GM18867 (cell line): ENCODE measurements at regions not wholly inside any gene's neighbourhood (a gene's known extent, or its start where the extent isn't known, plus 50 kb on each side); places are given as distances from the start of the nearest gene placed in this dataset.
A peak's percentile ranks its signal among the peaks of the same experiment; 100 is the strongest.
"Not testable (repeated sequence)": the region's sequence is repeated elsewhere in the genome, so short reads cannot be mapped to it uniquely, and the experiment has no call there.

ENCODE experiments used
- ATAC-seq: cut with Tn5 transposase; IDR thresholded peaks from one replicate; pipeline ENCODE4 v1.9.1; 2021; ENCODE audit warnings: mild to moderate bottlenecking, moderate library complexity; ENCODE audit not compliant: unreplicated experiment

DNA sequence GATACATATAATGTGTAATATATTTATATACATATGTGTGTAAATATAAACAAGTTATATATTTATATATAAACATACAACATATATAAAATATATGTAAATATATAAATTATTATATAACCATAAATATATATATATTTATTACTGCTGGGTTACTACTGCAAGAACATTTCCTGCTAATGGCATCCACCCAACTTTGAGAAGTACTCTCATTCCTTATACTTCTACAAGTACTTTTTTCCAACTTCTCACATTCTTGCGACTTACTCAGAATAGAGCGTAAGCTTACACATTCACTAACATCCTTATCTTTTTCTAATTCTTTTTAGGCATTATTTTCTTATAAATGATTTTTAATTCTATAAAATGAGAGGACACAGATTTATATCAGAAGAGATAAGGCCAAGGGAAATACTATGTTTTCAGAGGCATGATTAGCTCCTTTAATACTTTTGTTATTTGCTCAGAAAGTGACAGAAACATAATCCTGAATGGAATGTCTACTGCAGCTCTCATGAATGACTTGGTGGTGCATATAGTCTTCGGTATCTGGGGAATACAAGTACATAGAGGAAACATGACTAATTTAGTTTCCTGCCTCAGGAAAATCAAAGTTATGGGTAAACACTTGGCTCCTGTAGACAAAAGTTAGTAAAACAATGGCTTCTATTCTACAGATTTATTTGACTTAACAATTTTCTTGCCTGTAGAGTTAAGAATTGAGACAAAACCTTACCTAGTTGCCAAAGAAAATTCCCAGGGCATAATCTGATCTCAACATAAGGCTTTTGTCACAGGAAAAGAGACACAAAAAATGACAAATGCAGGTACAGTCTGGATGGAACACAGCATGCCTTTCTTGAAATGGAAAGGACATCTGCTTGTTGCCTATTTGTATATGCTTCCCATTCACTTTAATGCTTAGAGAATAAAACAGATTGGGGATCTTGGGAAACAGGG, 453.9 kb downstream of the SQOR start:
- no peak for ATAC-seq

DNA sequence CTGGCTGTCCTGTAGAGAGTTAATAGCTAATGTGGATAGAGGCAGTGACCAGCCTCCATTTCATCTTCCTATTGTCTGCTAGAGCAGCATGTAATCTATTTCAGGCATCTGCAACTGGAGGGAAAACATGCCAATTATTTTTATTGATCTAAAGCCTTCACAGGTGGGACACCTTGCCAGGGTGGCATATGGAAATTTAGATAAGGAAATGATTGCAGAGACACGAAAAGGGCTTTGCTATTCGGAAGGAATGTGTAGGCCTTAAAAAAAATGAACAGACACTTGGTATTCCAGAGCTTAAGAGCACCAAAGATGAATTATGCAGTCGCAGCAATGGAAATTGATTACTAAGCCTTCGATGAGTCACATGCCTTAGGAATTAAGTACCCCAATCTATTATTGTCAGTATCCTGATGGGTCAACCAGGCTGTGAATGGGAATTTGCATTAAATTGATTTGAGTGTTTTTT, 454.7 kb downstream of the SQOR start:
- ATAC-seq = no peak

DNA sequence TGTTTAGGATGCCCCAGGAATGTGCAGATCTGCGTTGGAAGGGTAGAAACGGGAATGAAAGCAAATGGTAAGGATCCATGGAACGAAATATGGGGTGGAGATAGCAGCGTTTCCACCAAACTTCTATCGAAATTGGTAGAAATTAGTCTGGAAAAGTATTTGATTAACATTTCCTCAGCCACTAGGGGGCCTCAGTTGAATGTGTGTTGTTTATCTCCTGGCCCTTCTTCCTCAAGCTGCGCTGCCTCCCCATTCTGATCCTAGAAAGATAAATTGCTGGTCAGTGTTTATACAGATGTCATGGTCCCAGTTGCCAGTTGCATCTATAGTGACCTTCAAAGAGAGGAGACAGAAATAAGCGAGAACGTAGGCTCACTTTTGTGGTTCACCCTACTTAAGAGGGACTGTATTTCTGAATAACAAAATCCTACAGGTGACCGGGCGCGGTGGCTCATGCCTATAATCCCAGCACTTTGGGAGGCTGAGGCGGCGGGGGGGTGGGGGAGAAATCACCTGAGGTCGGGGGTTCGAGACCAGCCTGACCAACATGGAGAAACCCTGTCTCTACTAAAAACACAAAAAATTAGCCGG, 457.1 kb downstream of the SQOR start:
- peak; percentile 45 for ATAC-seq

- not testable (repeated sequence) for ATAC-seq
Measured at GRCh38 chr15:46098006-46098405, 463.2 kb downstream of the SQOR start.

DNA sequence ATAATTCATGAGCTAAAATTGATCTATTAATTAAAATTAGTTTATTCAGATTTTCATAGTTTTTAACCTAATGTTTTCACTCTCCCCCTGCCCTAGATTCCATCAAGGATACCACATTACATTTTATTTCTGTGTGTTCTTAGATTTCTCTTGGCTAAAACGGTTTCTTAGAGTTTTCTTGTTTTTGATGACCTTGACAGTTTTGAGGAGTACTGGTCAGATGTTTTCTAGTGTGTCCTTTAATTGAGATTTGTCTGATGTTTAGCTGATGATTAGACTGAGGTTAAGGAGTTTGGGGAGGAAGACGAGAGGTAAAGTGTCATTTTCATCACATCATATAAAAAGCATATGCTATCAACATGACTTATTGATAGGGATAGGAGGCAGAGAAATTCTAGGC, 475.9 kb downstream of the SQOR start:
- ATAC-seq = no peak

GRCh38 chr15:46111730-46112129, 476.9 kb downstream of the SQOR start:
- ATAC-seq = no peak

- no peak for ATAC-seq
Measured at GRCh38 chr15:46117071-46117470, 482.2 kb downstream of the SQOR start.

DNA sequence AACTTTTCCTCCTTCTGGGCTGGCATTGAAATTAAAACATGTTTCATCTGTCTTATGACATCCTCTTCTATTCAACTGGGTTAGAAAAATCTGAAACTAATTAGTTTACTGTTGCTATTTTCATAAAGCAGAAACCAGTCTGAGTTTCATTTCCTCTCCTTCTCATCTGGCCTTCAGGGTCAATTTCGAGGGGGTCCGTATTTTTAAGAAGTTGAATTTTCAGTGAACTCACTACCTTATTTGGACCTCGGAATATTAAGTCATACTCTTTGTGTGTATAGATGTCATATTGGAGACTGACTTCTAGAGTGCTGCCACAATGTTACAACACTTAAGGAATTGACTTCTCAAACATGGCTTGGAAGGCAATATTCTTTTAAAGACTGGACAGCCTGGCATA, 485.9 kb downstream of the SQOR start:
- no peak for ATAC-seq

DNA sequence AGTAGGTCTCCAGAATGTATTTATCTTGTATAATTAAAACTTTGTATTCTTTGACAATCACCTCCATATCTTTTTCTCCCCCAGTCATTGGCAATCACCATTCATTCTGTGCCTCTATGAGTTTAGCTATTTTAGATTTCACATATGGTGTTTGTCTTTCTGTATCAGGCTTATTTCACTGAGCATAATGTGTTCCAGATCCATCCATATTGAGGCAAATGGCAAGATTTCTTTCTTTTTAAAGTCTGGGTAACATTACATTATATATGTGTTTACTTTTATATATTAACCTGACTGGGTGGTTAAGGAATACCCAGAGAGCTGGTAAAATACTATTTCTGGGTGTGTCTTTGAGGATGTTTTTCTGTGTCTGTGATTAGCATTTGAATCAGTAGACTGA, 486.6 kb downstream of the SQOR start:
- ATAC-seq = no peak

DNA sequence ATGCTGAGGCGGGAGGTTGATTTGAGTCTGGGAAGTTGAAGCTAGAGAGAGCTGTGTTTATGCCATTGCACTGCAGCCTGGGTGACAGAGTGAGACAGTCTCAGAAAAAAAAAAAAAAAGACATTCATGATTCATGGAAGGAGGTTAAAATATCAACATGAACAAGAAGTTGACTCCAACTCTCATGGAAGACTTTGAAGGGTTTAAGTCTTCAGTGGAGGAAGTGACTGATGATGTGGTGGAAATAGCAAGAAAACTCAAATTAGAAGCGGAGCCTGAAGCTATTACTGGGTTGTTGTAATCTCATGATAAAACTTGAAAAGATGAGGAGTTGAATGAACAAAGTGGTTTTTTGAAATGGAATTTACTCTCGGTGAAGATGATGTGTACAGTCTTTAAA, 491.8 kb downstream of the SQOR start:
- no peak for ATAC-seq

DNA sequence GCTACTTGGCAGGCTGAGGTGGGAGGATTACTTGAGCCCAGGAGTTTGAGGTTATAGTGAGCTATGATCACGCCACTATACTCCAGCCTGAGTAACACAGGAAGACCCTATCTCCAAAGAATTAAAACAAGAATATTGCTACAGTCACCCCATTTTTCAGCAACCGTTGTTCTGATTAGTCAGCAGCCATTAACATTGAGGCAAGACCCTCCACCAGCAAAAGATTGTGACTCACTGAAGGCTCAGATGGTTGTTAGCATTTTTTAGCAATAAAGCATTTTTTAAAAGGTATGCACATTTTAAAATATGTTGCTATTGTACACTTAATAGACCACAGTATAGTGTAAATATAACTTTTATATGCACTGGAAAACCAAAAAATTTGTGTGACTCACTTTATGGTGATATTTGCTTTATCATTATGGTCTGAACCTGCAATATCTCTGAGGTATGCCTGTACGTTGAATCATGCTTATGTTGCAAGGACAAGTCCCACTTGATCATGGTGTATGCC, 492.6 kb downstream of the SQOR start:
- ATAC-seq = no peak

DNA sequence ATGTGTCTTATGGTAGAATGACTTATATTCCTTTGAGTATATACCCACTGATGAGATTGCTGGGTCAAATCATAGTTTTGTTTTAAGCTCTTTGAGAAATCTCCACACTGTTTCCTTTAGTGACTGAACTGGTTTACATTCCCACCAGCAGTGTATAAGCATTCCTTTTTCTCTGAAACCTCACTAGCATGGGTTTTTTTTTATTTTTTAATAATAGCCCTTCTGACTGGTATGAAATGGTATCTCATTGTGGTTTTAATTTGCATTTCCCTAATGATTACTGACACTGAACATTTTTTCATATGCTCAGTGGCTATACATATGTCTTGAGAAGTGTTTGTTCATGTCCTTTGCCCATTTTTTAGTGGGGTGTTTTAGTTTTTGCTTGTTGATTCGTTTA, 494.3 kb downstream of the SQOR start:
- no peak for ATAC-seq

DNA sequence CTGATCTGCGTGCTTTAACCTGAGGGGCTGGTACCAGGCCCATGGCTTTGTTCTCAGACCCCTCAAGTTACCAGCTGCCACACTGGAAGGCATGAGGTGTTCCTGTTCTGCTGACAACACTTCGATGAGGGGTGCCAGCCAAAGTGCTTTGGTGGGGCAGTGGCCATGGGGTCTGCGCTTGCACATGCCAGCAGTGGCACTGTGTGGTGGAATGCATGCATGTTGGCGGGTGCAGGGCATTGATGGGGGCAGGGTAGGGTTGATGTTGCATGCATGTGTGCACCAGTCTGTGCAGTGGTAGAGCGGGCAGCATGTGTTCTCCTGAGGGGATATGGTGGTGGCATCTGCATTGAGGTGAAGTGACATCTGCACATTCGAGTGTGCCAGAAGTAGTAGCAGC, 497.0 kb downstream of the SQOR start:
- no peak for ATAC-seq

GRCh38 chr15:46137443-46137842, 502.6 kb downstream of the SQOR start:
- ATAC-seq = no peak

- ATAC-seq = no peak
Measured at GRCh38 chr15:46146002-46146401, 511.2 kb downstream of the SQOR start.

- ATAC-seq = no peak
Measured at GRCh38 chr15:46146915-46147314, 512.1 kb downstream of the SQOR start.

DNA sequence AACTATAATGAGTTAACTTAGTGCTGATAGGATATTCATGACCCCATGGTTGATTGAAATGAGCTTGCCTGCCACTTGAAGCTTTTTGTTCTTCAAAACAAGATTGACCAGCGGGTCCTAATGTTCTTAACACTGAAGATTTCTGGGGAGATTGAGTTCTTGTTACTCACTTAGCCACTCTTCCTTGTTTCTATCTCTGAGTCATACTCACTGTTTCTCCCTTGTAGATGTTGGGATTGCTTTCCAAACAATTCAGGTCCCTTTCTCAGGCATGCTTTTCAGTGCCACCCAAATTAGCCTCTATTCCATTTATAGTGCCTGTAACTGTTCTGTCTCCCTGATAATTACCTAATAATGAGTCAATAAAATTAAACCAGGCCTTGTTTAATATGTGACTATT, 517.0 kb downstream of the SQOR start:
- ATAC-seq = no peak

GRCh38 chr15:46166750-46167149, 531.9 kb downstream of the SQOR start:
- no peak for ATAC-seq

GRCh38 chr15:46170326-46170725, 535.5 kb downstream of the SQOR start:
- no peak for ATAC-seq

DNA sequence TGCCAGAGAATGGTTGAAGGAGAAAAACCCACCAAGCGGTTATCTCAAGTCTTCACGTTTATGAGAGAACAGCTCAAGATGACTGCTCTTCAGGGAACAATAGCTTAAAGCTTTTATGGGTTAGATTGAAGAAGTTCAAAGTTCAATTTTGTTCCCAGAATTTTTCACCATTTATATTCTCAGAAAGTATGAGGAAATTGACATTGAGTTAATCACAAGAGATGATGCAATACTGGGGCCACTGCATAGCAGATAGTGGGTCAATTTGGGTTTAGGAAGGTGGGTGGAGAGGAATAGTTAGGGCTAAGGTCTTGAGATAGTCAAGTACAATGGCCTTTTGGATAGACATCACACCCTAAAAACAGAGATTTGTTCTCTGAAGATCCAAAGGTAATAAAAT, 539.3 kb downstream of the SQOR start:
- ATAC-seq = no peak

GRCh38 chr15:46177219-46177618, 542.4 kb downstream of the SQOR start:
- ATAC-seq = no peak

DNA sequence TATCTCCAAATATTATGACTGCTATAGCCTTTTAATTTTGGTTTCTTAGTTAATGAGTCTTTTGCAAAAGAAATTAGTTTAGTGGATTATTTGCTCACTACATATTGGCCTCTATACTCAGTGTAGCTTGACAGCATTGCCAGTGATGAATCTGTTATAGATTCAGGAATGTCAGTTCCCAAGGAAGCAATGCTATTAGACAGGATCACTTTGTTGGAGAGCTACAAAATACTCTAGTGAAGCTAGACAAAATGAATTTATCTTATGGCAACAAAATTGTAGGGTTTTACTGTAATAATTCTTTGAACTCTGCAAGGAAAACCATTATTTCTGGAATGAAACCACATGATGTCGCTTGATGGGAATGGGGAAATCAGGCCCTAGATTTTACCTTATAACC, 543.3 kb downstream of the SQOR start:
- ATAC-seq = no peak
